WTC11 (cell line): ENCODE measurements at regions not wholly inside any gene's neighbourhood (a gene's known extent, or its start where the extent isn't known, plus 50 kb on each side); places are given as distances from the start of the nearest gene placed in this dataset.

ENCODE experiments used
- ATAC-seq: fragments of 200-7000 bp; cut with Tn5 transposase; 2 replicates; pipeline ENCODE4 v1.10.0; 2021; ENCODE audit warnings: mild to moderate bottlenecking, moderate library complexity
- CTCF ChIA-PET: fragments of 300-600 bp; sonication (Branson Sonifier 250); formaldehyde crosslinking; loops from one replicate; lab custom pipeline; 2021; ENCODE audit warnings: antibody characterized with exemption; lab: Charles Lee
- POLR2A ChIA-PET: fragments of 350-600 bp; sonication (Branson Sonifier 250); formaldehyde crosslinking; loops from one replicate; lab custom pipeline; 2021; ENCODE audit warnings: antibody characterized with exemption; lab: Charles Lee
- DNase-seq: peaks from one replicate; pipeline ENCODE4 v3.0.0; 2021; ENCODE audit warnings: low spot score
- H3K27ac Mint-ChIP-seq: 2 replicates; pipeline ENCODE4 v1.8.0; 2021; ENCODE audit warnings: mixed read lengths
- H3K27me3 Mint-ChIP-seq: 2 replicates; pipeline ENCODE4 v1.8.0; 2021; ENCODE audit warnings: low read depth, mild to moderate bottlenecking, moderate library complexity, mixed read lengths
- H3K36me3 Mint-ChIP-seq: 2 replicates; pipeline ENCODE4 v1.8.0; 2021; ENCODE audit warnings: mixed read lengths
- H3K4me1 Mint-ChIP-seq: 2 replicates; pipeline ENCODE4 v1.8.0; 2022; ENCODE audit warnings: mixed read lengths
- H3K4me3 Mint-ChIP-seq: 2 replicates; pipeline ENCODE4 v1.8.0; 2021; ENCODE audit warnings: mild to moderate bottlenecking, moderate library complexity, mixed read lengths
- H3K9me3 Mint-ChIP-seq: 2 replicates; pipeline ENCODE4 v1.8.0; 2021; ENCODE audit warnings: mixed read lengths
- CREB1 ChIP-seq: sonication (generic); formaldehyde crosslinking; IDR thresholded peaks from 2 replicates; pipeline ENCODE4 v1.8.0; 2023; ENCODE audit warnings: mild to moderate bottlenecking, missing genetic modification reagents
- CTCF ChIP-seq: fragments of 200-600 bp; IDR thresholded peaks from 2 replicates; pipeline ENCODE4 v1.8.0; 2022; ENCODE audit warnings: antibody characterized with exemption
- ETV6 ChIP-seq: sonication (generic); formaldehyde crosslinking; IDR thresholded peaks from 2 replicates; pipeline ENCODE4 v1.8.1; 2022; ENCODE audit warnings: mild to moderate bottlenecking, missing genetic modification reagents
- GABPB1 ChIP-seq: sonication (generic); formaldehyde crosslinking; IDR thresholded peaks from 2 replicates; pipeline ENCODE4 v1.8.1; 2023; ENCODE audit warnings: mild to moderate bottlenecking, missing genetic modification reagents
- GRHL2 ChIP-seq: fragments of 250-450 bp; sonication (Bioruptor Pico); IDR thresholded peaks from 2 replicates; pipeline ENCODE4 v1.8.0; 2022; ENCODE audit warnings: mild to moderate bottlenecking, moderate library complexity; ENCODE audit not compliant: insufficient replicate concordance, severe bottlenecking
- IRF2 ChIP-seq: sonication (generic); formaldehyde crosslinking; IDR thresholded peaks from 2 replicates; pipeline ENCODE4 v1.8.0; 2022; ENCODE audit warnings: low read depth, missing genetic modification reagents, borderline replicate concordance
- JAZF1 ChIP-seq: fragments of 250-450 bp; sonication (Bioruptor Pico); IDR thresholded peaks from 2 replicates; pipeline ENCODE4 v1.9.0; 2021; ENCODE audit warnings: moderate library complexity, mild to moderate bottlenecking, inconsistent platforms
- JUN ChIP-seq: sonication (generic); formaldehyde crosslinking; IDR thresholded peaks from 2 replicates; pipeline ENCODE4 v1.8.0; 2023; ENCODE audit warnings: mild to moderate bottlenecking, missing genetic modification reagents
- NR1H2 ChIP-seq: sonication (generic); formaldehyde crosslinking; IDR thresholded peaks from 2 replicates; pipeline ENCODE4 v1.9.0; 2021; ENCODE audit warnings: mild to moderate bottlenecking, moderate library complexity, missing genetic modification reagents
- NR2C2 ChIP-seq: sonication (generic); formaldehyde crosslinking; IDR thresholded peaks from 2 replicates; pipeline ENCODE4 v1.8.0; 2022; ENCODE audit warnings: mild to moderate bottlenecking, missing genetic modification reagents
- PREB ChIP-seq: sonication (generic); formaldehyde crosslinking; IDR thresholded peaks from 2 replicates; pipeline ENCODE4 v1.8.1; 2022; ENCODE audit warnings: mild to moderate bottlenecking, missing genetic modification reagents, moderate library complexity, borderline replicate concordance
- SOX15 ChIP-seq: fragments of 250-450 bp; sonication (Bioruptor Pico); IDR thresholded peaks from 2 replicates; pipeline ENCODE4 v1.9.0; 2021; ENCODE audit warnings: mild to moderate bottlenecking
- TEAD4 ChIP-seq: sonication (generic); formaldehyde crosslinking; IDR thresholded peaks from 2 replicates; pipeline ENCODE4 v1.8.0; 2022; ENCODE audit warnings: mild to moderate bottlenecking, missing genetic modification reagents
- ZBTB21 ChIP-seq: sonication (generic); formaldehyde crosslinking; IDR thresholded peaks from 2 replicates; pipeline ENCODE4 v1.8.1; 2023; ENCODE audit warnings: mild to moderate bottlenecking, missing genetic modification reagents, borderline replicate concordance
- ZNF138 ChIP-seq: sonication (generic); formaldehyde crosslinking; conservative IDR thresholded peaks from 2 replicates; pipeline ENCODE4 v1.8.1; 2022; ENCODE audit warnings: mild to moderate bottlenecking, moderate library complexity, missing genetic modification reagents
- ZNF281 ChIP-seq: sonication (generic); formaldehyde crosslinking; IDR thresholded peaks from 2 replicates; pipeline ENCODE4 v1.8.0; 2023; ENCODE audit warnings: mild to moderate bottlenecking, missing genetic modification reagents
- ZNF671 ChIP-seq: fragments of 250-450 bp; sonication (Bioruptor Pico); IDR thresholded peaks from 2 replicates; pipeline ENCODE4 v1.8.0; 2021; ENCODE audit warnings: mild to moderate bottlenecking
- TF ChIP-seq, protein P1 (sequence below): sonication (generic); formaldehyde crosslinking; conservative IDR thresholded peaks from 2 replicates; pipeline ENCODE4 v1.8.1; 2023; ENCODE audit warnings: mild to moderate bottlenecking, low read depth, missing genetic modification reagents, moderate library complexity
- TF ChIP-seq, protein P2 (sequence below): sonication (generic); formaldehyde crosslinking; conservative IDR thresholded peaks from 2 replicates; pipeline ENCODE4 v1.8.1; 2022; ENCODE audit warnings: mild to moderate bottlenecking, missing genetic modification reagents
- TF ChIP-seq, protein P3 (sequence below): sonication (generic); formaldehyde crosslinking; IDR thresholded peaks from 2 replicates; pipeline ENCODE4 v1.8.1; 2023; ENCODE audit warnings: mild to moderate bottlenecking, missing genetic modification reagents, moderate library complexity

DNA sequence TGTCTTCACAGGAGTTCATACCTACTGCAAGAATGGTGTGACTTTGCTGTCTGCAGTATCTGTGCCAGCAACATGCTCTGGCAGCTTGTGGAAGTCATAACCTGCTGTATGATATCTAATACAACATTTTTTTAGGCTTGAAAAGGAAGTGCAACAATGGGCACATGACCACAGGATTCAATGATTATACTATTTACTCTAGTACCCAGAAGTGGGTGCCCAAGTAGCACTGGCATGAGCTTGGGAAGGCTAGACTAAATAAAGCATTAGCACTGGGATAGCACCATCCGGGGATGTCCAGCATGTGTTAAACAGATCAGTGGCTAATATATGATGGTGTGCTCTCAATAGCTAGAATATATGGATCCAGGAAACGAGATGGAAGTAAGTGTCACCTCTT is 98.6 kb upstream of the PDE4B start (continued):
- TF ChIP-seq CTCF (no peak), NR1H2 (CRISPR knock-in tag) (no peak)

GRCh38 chr1:65694933-65695332 is 97.8 kb upstream of the PDE4B start:
- TF ChIP-seq JUN (no peak), GRHL2 (CRISPR knock-in tag) (no peak), TEAD4 (CRISPR knock-in tag) (no peak), JAZF1 (CRISPR knock-in tag) (no peak), CTCF (no peak)
- TF ChIP-seq, protein P1, sequence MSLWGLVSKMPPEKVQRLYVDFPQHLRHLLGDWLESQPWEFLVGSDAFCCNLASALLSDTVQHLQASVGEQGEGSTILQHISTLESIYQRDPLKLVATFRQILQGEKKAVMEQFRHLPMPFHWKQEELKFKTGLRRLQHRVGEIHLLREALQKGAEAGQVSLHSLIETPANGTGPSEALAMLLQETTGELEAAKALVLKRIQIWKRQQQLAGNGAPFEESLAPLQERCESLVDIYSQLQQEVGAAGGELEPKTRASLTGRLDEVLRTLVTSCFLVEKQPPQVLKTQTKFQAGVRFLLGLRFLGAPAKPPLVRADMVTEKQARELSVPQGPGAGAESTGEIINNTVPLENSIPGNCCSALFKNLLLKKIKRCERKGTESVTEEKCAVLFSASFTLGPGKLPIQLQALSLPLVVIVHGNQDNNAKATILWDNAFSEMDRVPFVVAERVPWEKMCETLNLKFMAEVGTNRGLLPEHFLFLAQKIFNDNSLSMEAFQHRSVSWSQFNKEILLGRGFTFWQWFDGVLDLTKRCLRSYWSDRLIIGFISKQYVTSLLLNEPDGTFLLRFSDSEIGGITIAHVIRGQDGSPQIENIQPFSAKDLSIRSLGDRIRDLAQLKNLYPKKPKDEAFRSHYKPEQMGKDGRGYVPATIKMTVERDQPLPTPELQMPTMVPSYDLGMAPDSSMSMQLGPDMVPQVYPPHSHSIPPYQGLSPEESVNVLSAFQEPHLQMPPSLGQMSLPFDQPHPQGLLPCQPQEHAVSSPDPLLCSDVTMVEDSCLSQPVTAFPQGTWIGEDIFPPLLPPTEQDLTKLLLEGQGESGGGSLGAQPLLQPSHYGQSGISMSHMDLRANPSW (CRISPR knock-in tag) = no peak
- ChIA-PET POLR2A (no interaction called here), CTCF (no interaction called here)
- ATAC-seq (no peak), DNase-seq (no peak)
- Mint-ChIP-seq H3K4me1 (no peaks in the 10 kb centered on the region), H3K27ac (no peak overlapping the region), H3K4me3 (no peak overlapping the region), H3K27me3 (no peaks in the 10 kb centered on the region), H3K36me3 (no peaks in the 10 kb centered on the region), H3K9me3 (no peaks in the 10 kb centered on the region)

GRCh38 chr1:65698590-65698989 is 94.1 kb upstream of the PDE4B start:
- no peak for DNase-seq
- ATAC-seq = no peak
- ChIA-PET CTCF (no interaction called here), POLR2A (no interaction called here)
- Mint-ChIP-seq H3K27me3 (no peaks in the 10 kb centered on the region), H3K4me1 (no peaks in the 10 kb centered on the region; the same call in 1 of the 2 replicates), H3K9me3 (no peaks in the 10 kb centered on the region), H3K27ac (no peak overlapping the region), H3K4me3 (no peak overlapping the region), H3K36me3 (no peaks in the 10 kb centered on the region)
- TF ChIP-seq SOX15 (CRISPR knock-in tag) (no peak), CTCF (no peak), PREB (CRISPR knock-in tag) (no peak), CREB1 (CRISPR knock-in tag) (no peak), ZNF281 (CRISPR knock-in tag) (no peak), GABPB1 (CRISPR knock-in tag) (no peak), NR2C2 (CRISPR knock-in tag) (no peak), ZNF138 (CRISPR knock-in tag) (no peak), ETV6 (CRISPR knock-in tag) (no peak), ZNF671 (CRISPR knock-in tag) (no peak), NR1H2 (CRISPR knock-in tag) (no peak), ZBTB21 (CRISPR knock-in tag) (no peak), IRF2 (CRISPR knock-in tag) (no peak)
- TF ChIP-seq, protein P2, sequence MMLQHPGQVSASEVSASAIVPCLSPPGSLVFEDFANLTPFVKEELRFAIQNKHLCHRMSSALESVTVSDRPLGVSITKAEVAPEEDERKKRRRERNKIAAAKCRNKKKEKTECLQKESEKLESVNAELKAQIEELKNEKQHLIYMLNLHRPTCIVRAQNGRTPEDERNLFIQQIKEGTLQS (CRISPR knock-in tag) = no peak
- TF ChIP-seq, protein P3, sequence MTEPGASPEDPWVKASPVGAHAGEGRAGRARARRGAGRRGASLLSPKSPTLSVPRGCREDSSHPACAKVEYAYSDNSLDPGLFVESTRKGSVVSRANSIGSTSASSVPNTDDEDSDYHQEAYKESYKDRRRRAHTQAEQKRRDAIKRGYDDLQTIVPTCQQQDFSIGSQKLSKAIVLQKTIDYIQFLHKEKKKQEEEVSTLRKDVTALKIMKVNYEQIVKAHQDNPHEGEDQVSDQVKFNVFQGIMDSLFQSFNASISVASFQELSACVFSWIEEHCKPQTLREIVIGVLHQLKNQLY = no peak
